ENCODE measurements at regions not wholly inside any gene's neighbourhood (a gene's known extent, or its start where the extent isn't known, plus 50 kb on each side); places are given as distances from the start of the nearest gene placed in this dataset.

DNA sequence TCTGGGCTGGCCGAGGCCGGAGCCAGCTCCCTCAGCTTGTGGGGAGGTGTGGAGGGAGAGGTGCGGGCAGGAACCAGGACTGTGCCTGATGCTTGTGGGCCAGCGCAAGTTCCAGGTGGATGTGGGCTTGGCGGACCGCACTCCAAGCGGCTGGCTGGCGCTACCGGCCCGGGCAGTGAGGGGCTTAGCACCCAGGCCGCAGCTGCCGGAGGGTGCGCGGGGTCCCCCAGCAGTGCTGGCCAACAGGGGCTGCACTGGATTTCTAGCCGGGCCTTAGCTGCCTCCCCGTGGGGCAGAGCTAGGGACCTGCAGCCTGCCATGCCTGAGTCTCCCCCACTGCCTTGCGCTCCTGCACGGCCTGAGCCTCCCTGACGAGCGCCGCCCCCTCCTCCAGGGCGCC, 242.8 kb downstream of the CCSER2 start:
- no peak for DNase-seq
- H4K20me1 ChIP-seq (ENCODE audit: insufficient read depth, low read length) = no peaks in the 10 kb centered on the region
- H3K27ac ChIP-seq (ENCODE audit: low read depth in 1 of 2, low read length in 2 of 2) = no peak overlapping the region
- peaks cover 0 to 11% (median 6%) of the 10 kb centered on the region in 7 donors for H3K9me3 Mint-ChIP-seq
- H3K9me3 ChIP-seq (replicated peaks in 1 of 2; ENCODE audit: control insufficient read depth in 1 of 2, insufficient read depth in 1 of 2, low read length in 2 of 2) = peaks cover 0 to 9% of the 10 kb centered on the region in 2 donors
- intact Hi-C loops (cut with micrococcal nuclease) = no loop called here
- H3K36me3 Mint-ChIP-seq = no peaks in the 10 kb centered on the region
- H3K4me3 Mint-ChIP-seq = no peak overlapping the region
- H3K27ac Mint-ChIP-seq = no peak overlapping the region
- 89% methylated on average over 20 of the region's 22 CpGs for WGBS (ENCODE audit: insufficient coverage)
- no peaks in the 10 kb centered on the region for H3K36me3 ChIP-seq (replicated peaks in 1 of 2; ENCODE audit: control insufficient read depth in 1 of 2, insufficient read depth in 2 of 2, low read length in 2 of 2)
- no peaks in the 10 kb centered on the region for H3K27me3 ChIP-seq (ENCODE audit: control insufficient read depth in 2 of 2, insufficient read depth in 2 of 2, low read length in 2 of 2)
- no peak overlapping the region for H2AFZ ChIP-seq (ENCODE audit: insufficient read depth, low read depth, low read length, poor library complexity, severe bottlenecking)
- peaks cover 2 to 6% (median 4%) of the 10 kb centered on the region in 3 donors for H3K27me3 Mint-ChIP-seq (ENCODE audit: low read depth in 3 of 3)
- TF ChIP-seq, protein P1, sequence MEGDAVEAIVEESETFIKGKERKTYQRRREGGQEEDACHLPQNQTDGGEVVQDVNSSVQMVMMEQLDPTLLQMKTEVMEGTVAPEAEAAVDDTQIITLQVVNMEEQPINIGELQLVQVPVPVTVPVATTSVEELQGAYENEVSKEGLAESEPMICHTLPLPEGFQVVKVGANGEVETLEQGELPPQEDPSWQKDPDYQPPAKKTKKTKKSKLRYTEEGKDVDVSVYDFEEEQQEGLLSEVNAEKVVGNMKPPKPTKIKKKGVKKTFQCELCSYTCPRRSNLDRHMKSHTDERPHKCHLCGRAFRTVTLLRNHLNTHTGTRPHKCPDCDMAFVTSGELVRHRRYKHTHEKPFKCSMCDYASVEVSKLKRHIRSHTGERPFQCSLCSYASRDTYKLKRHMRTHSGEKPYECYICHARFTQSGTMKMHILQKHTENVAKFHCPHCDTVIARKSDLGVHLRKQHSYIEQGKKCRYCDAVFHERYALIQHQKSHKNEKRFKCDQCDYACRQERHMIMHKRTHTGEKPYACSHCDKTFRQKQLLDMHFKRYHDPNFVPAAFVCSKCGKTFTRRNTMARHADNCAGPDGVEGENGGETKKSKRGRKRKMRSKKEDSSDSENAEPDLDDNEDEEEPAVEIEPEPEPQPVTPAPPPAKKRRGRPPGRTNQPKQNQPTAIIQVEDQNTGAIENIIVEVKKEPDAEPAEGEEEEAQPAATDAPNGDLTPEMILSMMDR (IDR thresholded peaks at IDR 0.05) = no peak
- H3K79me2 ChIP-seq (ENCODE audit: insufficient read depth, low read length) = no peaks in the 10 kb centered on the region
- no peaks in the 10 kb centered on the region for H3K4me1 ChIP-seq (ENCODE audit: control insufficient read depth in 1 of 2, insufficient read depth in 2 of 2, low read length in 2 of 2)
- no peak overlapping the region for H3K4me3 ChIP-seq (replicated peaks in 1 of 3; ENCODE audit: low read depth in 2 of 3, low read length in 3 of 3)
- no peaks in the 10 kb centered on the region for H3K4me1 Mint-ChIP-seq
- H3K4me2 ChIP-seq (replicated peaks; ENCODE audit: extremely low read depth, low read length, poor library complexity, severe bottlenecking) = no peak overlapping the region
- no peak overlapping the region for H3K9ac ChIP-seq (ENCODE audit: insufficient read depth, low read length, poor library complexity, severe bottlenecking)

DNA sequence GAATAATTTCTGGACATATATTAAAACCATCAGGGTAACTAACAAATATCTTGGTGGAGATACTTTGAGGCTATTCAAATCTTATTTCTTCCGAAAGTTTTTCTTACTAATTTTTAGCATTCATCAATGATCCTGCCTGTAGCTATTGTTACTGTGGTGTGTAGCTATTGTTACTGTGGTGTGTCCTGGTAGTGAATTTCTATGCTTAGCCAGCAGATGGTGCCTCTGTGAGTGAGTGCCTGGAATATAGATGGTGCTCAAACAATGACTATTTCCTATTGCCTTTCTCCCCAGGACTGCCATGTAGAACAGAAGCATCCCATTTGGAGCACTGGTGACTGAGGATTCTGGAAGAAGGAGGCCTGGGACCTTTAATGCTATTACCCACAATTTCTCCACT, 245.7 kb downstream of the CCSER2 start:
- H3K4me3 ChIP-seq (replicated peaks in 1 of 3; ENCODE audit: low read depth in 2 of 3, low read length in 3 of 3) = no peak overlapping the region
- DNase-seq = no peak
- H3K27ac Mint-ChIP-seq = no peak overlapping the region
- H3K79me2 ChIP-seq (ENCODE audit: insufficient read depth, low read length) = no peaks in the 10 kb centered on the region
- H3K4me1 Mint-ChIP-seq = no peaks in the 10 kb centered on the region
- no peak overlapping the region for H2AFZ ChIP-seq (ENCODE audit: insufficient read depth, low read depth, low read length, poor library complexity, severe bottlenecking)
- peaks cover 0 to 12% (median 6%) of the 10 kb centered on the region in 7 donors for H3K9me3 Mint-ChIP-seq
- H3K4me3 Mint-ChIP-seq = no peak overlapping the region
- TF ChIP-seq, protein P1 (IDR thresholded peaks at IDR 0.05) = no peak
- H3K9me3 ChIP-seq (replicated peaks in 1 of 2; ENCODE audit: control insufficient read depth in 1 of 2, insufficient read depth in 1 of 2, low read length in 2 of 2) = peaks cover 0 to 9% of the 10 kb centered on the region in 2 donors
- no CpG with 5 or more reads among the region's 1 CpG for WGBS (ENCODE audit: insufficient coverage)
- H3K4me1 ChIP-seq (ENCODE audit: control insufficient read depth in 1 of 2, insufficient read depth in 2 of 2, low read length in 2 of 2) = no peaks in the 10 kb centered on the region
- no peaks in the 10 kb centered on the region for H3K27me3 ChIP-seq (ENCODE audit: control insufficient read depth in 2 of 2, insufficient read depth in 2 of 2, low read length in 2 of 2)
- no peaks in the 10 kb centered on the region for H4K20me1 ChIP-seq (ENCODE audit: insufficient read depth, low read length)
- no peaks in the 10 kb centered on the region for H3K36me3 ChIP-seq (replicated peaks in 1 of 2; ENCODE audit: control insufficient read depth in 1 of 2, insufficient read depth in 2 of 2, low read length in 2 of 2)
- H3K27me3 Mint-ChIP-seq (ENCODE audit: low read depth in 3 of 3) = peaks cover 2 to 6% (median 4%) of the 10 kb centered on the region in 3 donors
- H3K9ac ChIP-seq (ENCODE audit: insufficient read depth, low read length, poor library complexity, severe bottlenecking) = no peak overlapping the region
- no peak overlapping the region for H3K4me2 ChIP-seq (replicated peaks; ENCODE audit: extremely low read depth, low read length, poor library complexity, severe bottlenecking)
- intact Hi-C loops (cut with micrococcal nuclease) = no loop called here
- H3K36me3 Mint-ChIP-seq = no peaks in the 10 kb centered on the region
- no peak overlapping the region for H3K27ac ChIP-seq (ENCODE audit: low read depth in 1 of 2, low read length in 2 of 2)
